A673 (cell line): ENCODE measurements at regions not wholly inside any gene's neighbourhood (a gene's known extent, or its start where the extent isn't known, plus 50 kb on each side); places are given as distances from the start of the nearest gene placed in this dataset.
"Not testable (repeated sequence)": the region's sequence is repeated elsewhere in the genome, so short reads cannot be mapped to it uniquely, and the experiment has no call there.

Experiments
- EZH2 ChIP-seq: fragments of 200-600 bp; sonication (generic); IDR thresholded peaks from 2 replicates; pipeline ENCODE4 v1.6.1; 2017; ENCODE audit warnings: borderline replicate concordance, low read depth, mild to moderate bottlenecking, mixed read lengths, antibody characterized with exemption, low read length; ENCODE audit not compliant: poor library complexity, severe bottlenecking
- TF ChIP-seq, protein P1 (sequence below): fragments of 300-800, 200-600 bp; sonication (generic); conservative IDR thresholded peaks from 2 replicates; pipeline ENCODE4 v1.5.1; 2017; ENCODE audit warnings: low read depth, mild to moderate bottlenecking, antibody characterized with exemption, low read length, moderate library complexity, mixed read lengths

- TF ChIP-seq, protein P1, sequence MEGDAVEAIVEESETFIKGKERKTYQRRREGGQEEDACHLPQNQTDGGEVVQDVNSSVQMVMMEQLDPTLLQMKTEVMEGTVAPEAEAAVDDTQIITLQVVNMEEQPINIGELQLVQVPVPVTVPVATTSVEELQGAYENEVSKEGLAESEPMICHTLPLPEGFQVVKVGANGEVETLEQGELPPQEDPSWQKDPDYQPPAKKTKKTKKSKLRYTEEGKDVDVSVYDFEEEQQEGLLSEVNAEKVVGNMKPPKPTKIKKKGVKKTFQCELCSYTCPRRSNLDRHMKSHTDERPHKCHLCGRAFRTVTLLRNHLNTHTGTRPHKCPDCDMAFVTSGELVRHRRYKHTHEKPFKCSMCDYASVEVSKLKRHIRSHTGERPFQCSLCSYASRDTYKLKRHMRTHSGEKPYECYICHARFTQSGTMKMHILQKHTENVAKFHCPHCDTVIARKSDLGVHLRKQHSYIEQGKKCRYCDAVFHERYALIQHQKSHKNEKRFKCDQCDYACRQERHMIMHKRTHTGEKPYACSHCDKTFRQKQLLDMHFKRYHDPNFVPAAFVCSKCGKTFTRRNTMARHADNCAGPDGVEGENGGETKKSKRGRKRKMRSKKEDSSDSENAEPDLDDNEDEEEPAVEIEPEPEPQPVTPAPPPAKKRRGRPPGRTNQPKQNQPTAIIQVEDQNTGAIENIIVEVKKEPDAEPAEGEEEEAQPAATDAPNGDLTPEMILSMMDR = not testable (repeated sequence)
- not testable (repeated sequence) for TF ChIP-seq EZH2
Measured at GRCh38 chr16:32083891-32084290, 169.2 kb upstream of the TP53TG3D start.
